ENCODE measurements at regions not wholly inside any gene's neighbourhood (a gene's known extent, or its start where the extent isn't known, plus 50 kb on each side); places are given as distances from the start of the nearest gene placed in this dataset.

- Histone ChIP-seq H3K79me2 (ENCODE audit: control insufficient read depth, insufficient read depth, low read length) (no peaks in the 10 kb centered on the region), H3K4me3 (replicated peaks in 1 of 4; ENCODE audit: control extremely low read depth in 1 of 4, insufficient read depth in 1 of 4, low read depth in 3 of 4, low read length in 4 of 4) (no peak overlapping the region), H3K9ac (ENCODE audit: insufficient read depth, low read length) (no peak overlapping the region), H3K9me3 (ENCODE audit: control insufficient read depth, insufficient read depth, low read depth, low read length) (no peaks in the 10 kb centered on the region), H3K36me3 (ENCODE audit: control insufficient read depth, insufficient read depth, low read length) (no peaks in the 10 kb centered on the region), H4K20me1 (ENCODE audit: control insufficient read depth, extremely low read depth, insufficient read depth, low read length) (no peaks in the 10 kb centered on the region), H3K4me2 (ENCODE audit: extremely low read depth, insufficient read depth, low read length) (no peak overlapping the region), H3K27ac (ENCODE audit: insufficient read depth, low read length) (no peak overlapping the region), H3K27me3 (ENCODE audit: control insufficient read depth, insufficient read depth, low read length) (no peaks in the 10 kb centered on the region), H2AFZ (ENCODE audit: low read length) (no peak overlapping the region), H3K4me1 (ENCODE audit: control insufficient read depth, extremely low read depth, insufficient read depth, low read length) (no peaks in the 10 kb centered on the region)
- no peak for DNase-seq (ENCODE audit: low read depth in 2 of 2)
- TF ChIP-seq CTCF (conservative IDR thresholded peaks at IDR 0.05 in 1 of 2, IDR thresholded peaks at IDR 0.05 in 1 of 2; ENCODE audit: low read depth in 1 of 2, low read length in 2 of 2): no peak
- no peak for TF ChIP-seq EZH2 (IDR thresholded peaks at IDR 0.05; ENCODE audit: low read length, missing control alignments)
Measured at GRCh38 chr11:92808022-92808421, 161.4 kb upstream of the MTNR1B start.

- Histone ChIP-seq H3K4me1 (ENCODE audit: control insufficient read depth, extremely low read depth, insufficient read depth, low read length) (no peaks in the 10 kb centered on the region), H3K27me3 (ENCODE audit: control insufficient read depth, insufficient read depth, low read length) (no peaks in the 10 kb centered on the region), H3K4me3 (replicated peaks in 1 of 4; ENCODE audit: control extremely low read depth in 1 of 4, insufficient read depth in 1 of 4, low read depth in 3 of 4, low read length in 4 of 4) (no peak overlapping the region), H3K9ac (ENCODE audit: insufficient read depth, low read length) (no peak overlapping the region), H3K79me2 (ENCODE audit: control insufficient read depth, insufficient read depth, low read length) (no peaks in the 10 kb centered on the region), H3K36me3 (ENCODE audit: control insufficient read depth, insufficient read depth, low read length) (no peaks in the 10 kb centered on the region), H4K20me1 (ENCODE audit: control insufficient read depth, extremely low read depth, insufficient read depth, low read length) (no peaks in the 10 kb centered on the region), H2AFZ (ENCODE audit: low read length) (no peak overlapping the region), H3K4me2 (ENCODE audit: extremely low read depth, insufficient read depth, low read length) (no peak overlapping the region), H3K27ac (ENCODE audit: insufficient read depth, low read length) (no peak overlapping the region), H3K9me3 (ENCODE audit: control insufficient read depth, insufficient read depth, low read depth, low read length) (no peaks in the 10 kb centered on the region)
- TF ChIP-seq CTCF (conservative IDR thresholded peaks at IDR 0.05 in 1 of 2, IDR thresholded peaks at IDR 0.05 in 1 of 2; ENCODE audit: low read depth in 1 of 2, low read length in 2 of 2): no peak
- TF ChIP-seq EZH2 (IDR thresholded peaks at IDR 0.05; ENCODE audit: low read length, missing control alignments): no peak
- DNase-seq (ENCODE audit: low read depth in 2 of 2): no peak
Measured at GRCh38 chr11:92810423-92811064, 158.9 kb upstream of the MTNR1B start.

GRCh38 chr11:92811341-92811740, 158.1 kb upstream of the MTNR1B start:
- no peak overlapping the region for H2AFZ ChIP-seq (ENCODE audit: low read length)
- no peaks in the 10 kb centered on the region for H3K27me3 ChIP-seq (ENCODE audit: control insufficient read depth, insufficient read depth, low read length)
- peak in 1 of 2 donors; percentile 29 for DNase-seq (ENCODE audit: low read depth in 2 of 2)
- no peak overlapping the region for H3K4me3 ChIP-seq (replicated peaks in 1 of 4; ENCODE audit: control extremely low read depth in 1 of 4, insufficient read depth in 1 of 4, low read depth in 3 of 4, low read length in 4 of 4)
- no peaks in the 10 kb centered on the region for H4K20me1 ChIP-seq (ENCODE audit: control insufficient read depth, extremely low read depth, insufficient read depth, low read length)
- no peak overlapping the region for H3K27ac ChIP-seq (ENCODE audit: insufficient read depth, low read length)
- H3K4me2 ChIP-seq (ENCODE audit: extremely low read depth, insufficient read depth, low read length): no peak overlapping the region
- TF ChIP-seq EZH2 (IDR thresholded peaks at IDR 0.05; ENCODE audit: low read length, missing control alignments): no peak
- TF ChIP-seq CTCF (conservative IDR thresholded peaks at IDR 0.05 in 1 of 2, IDR thresholded peaks at IDR 0.05 in 1 of 2; ENCODE audit: low read depth in 1 of 2, low read length in 2 of 2): no peak
- H3K9ac ChIP-seq (ENCODE audit: insufficient read depth, low read length): no peak overlapping the region
- H3K4me1 ChIP-seq (ENCODE audit: control insufficient read depth, extremely low read depth, insufficient read depth, low read length): no peaks in the 10 kb centered on the region
- no peaks in the 10 kb centered on the region for H3K79me2 ChIP-seq (ENCODE audit: control insufficient read depth, insufficient read depth, low read length)
- no peaks in the 10 kb centered on the region for H3K36me3 ChIP-seq (ENCODE audit: control insufficient read depth, insufficient read depth, low read length)
- H3K9me3 ChIP-seq (ENCODE audit: control insufficient read depth, insufficient read depth, low read depth, low read length): no peaks in the 10 kb centered on the region
